PC-9 (cell line): ENCODE measurements at regions not wholly inside any gene's neighbourhood (a gene's known extent, or its start where the extent isn't known, plus 50 kb on each side); places are given as distances from the start of the nearest gene placed in this dataset.

Source experiments
- CTCF ChIP-seq: fragments of 200-600 bp; sonication (generic); conservative IDR thresholded peaks from 2 replicates; pipeline ENCODE4 v1.6.1; 2017; ENCODE audit warnings: mixed run types, antibody characterized with exemption, mild to moderate bottlenecking, moderate library complexity
- EZH2 ChIP-seq: fragments of 200-600 bp; sonication (generic); IDR thresholded peaks from 2 replicates; pipeline ENCODE4 v1.8.0; 2017; ENCODE audit warnings: antibody characterized with exemption, low read depth

- TF ChIP-seq CTCF (no peak), EZH2 (no peak)
Measured at GRCh38 chr5:8727396-8727795, 818.5 kb downstream of the SEMA5A start.
